HG02759 (cell line): ENCODE measurements at regions not wholly inside any gene's neighbourhood (a gene's known extent, or its start where the extent isn't known, plus 50 kb on each side); places are given as distances from the start of the nearest gene placed in this dataset.

Source experiments
- ATAC-seq: cut with Tn5 transposase; IDR thresholded peaks from one replicate; pipeline ENCODE4 v1.9.1; 2021; ENCODE audit warnings: mild to moderate bottlenecking, moderate library complexity; ENCODE audit not compliant: unreplicated experiment

DNA sequence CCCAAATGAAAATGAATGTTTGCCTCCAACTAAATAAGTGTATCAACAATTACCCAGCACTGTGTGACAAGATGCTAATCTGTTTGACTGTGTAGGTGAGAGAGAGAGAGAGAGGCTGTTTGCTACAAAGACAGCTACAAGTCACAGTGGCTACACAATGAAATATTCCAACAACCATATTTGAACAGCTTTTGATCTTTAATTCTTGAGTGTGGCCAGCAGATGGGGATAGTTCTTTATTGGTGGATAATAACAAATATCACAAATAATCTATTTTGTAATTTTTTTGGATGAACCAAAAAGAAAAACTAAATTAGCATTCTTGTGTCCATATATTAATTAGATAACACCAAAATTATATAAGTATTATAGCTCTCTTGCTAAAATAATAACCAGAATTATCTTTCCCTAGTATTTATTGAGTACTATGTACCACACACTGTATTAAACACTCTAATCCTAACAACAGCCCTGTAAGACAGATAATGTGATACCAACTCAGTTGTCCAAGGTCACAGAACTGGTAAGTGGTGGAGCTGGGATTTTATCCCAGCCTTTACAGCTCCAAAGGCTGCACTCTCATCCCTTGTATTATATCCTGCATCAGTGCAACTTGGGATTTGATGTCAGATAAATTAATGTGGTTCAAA lies 61.9 kb upstream of the C3orf80 start:
- no peak for ATAC-seq

DNA sequence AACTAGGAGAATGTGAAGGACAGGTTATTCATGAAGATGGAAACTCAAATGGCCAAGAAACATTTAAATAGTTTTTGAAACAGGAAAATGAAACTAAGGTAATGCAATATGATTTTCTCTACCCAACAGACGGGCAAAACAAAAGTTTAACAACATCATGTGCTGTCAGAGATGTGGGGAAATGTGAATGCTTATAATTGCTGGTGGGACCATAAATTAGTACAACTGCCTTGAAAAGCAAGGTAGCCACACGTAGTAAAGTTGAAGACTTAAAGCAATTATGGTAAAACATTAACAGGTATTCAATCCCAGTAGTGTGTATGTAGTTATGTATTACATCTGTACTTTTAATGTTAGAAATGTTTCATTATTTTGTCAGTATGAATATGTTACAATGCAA lies 57.0 kb upstream of the C3orf80 start:
- no peak for ATAC-seq

DNA sequence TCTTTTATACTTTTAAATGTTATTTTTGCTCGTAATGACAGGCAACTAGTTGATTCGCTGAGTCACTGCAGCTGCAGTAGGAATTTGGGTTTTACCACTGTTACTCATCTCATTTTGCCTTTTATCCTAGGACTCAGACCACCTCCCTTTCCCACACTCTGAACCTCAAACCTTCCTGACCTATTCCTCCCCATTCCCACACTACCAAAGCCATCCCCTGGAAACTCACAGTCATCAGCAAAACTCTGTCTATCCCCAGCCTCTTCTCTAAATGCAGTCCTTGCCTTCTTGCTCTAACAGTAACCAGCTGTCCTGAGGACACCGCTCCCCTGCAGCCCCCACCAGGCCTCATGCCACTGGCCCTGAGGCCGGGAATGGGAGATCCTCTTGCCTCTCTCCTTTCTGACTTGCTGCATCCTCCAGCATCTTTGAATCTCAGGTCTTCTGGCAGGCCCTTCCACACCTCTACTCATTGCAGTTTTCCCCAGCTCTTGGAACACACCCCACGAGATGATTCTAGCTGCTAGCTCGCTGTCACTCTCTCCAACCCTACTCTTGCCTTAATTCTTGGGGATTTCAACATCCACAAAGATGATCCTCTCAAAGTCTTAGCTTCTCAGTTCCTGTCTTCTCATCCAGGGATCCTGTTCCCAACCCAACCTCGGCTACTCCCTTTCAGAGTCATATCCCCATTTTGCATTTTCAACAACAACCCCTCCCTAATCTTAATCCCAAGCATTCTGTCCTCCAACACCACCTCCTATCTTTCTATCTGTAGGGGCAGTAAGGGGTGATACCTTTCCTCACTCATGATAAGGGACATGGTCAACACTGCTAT lies 55.9 kb upstream of the C3orf80 start:
- no peak for ATAC-seq

DNA sequence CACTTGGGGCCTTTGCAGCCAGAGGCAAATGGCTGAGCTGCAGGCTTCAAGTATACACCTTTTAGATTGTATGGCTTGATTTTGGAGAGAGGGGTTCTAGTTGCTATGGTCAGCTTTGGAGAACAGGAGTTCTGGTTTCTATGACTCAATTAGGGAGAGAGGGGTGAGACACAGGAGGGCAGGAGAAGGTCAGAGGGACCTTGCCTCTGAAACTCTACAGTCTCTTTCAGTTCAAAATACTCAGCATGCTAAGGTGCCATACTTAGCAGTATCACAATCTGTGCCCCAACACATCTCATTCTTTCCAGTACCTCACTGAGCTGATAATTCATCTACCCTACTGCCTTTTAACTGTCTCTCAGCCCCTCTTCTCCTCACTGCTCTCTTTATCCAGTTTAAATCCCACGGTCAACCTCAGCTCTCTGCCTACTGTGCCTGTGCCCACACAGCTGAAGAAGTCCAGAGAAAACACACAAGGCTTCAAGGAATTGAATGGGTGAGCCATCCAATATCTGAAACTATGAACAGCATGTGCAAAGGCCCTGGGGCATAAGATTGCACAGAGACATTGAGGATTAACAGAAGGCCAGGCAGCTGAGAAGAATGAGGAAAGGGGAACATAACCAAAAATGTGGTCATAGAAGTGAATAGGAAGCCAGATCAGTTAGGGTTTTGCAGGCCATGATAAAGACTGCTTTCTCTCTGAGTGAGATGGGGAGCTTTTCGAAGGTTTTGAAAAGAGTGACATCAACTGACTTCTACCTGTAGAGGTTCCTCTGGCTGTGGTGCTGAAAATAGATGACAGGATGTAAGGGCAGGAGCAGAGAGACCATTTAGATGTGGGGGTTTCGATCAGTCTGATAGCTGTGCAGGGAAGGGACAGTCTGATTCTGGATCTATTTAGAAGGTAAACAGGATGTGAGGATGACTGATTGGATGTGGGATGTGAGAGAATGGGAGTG lies 54.5 kb upstream of the C3orf80 start:
- ATAC-seq, result peak; percentile 66

DNA sequence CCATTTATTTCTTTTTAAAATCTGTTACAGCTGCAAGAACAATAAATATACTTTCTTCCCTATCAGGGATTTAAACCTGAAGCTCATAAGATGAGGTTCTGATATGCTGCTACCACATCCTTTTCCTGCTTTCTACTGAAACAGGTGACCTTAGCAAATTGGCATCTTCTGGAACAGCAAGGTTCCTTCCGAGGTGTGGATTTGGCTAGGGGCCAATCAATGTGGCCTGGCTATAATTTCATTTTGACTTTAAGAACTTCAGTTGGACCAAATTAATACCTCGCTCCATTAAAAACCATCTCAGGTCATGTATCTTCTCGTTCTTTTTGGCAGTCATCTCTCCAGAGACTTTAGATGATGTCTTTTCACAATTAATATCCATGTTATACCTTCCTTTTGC lies 53.4 kb upstream of the C3orf80 start:
- ATAC-seq, result no peak

DNA sequence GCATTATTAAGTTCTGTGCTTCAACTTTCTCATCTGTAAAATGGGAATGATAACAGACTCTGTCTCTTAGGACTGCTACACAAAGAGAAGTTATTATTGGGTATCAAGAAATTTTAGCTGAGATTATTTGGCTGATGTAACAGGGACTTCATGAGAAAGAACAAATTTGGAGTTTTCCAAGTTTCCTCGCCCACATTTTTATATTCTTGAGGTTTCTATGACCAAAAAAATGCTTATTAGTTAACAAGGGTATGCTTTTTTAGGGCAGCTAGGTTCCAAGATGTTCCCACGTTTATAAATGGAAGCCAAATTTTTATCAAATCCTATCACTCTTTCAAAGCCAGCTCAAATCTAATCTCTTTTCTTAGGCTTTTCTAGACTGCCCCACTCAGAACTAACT lies 50.6 kb upstream of the C3orf80 start:
- ATAC-seq, result no peak
